ENCODE measurements at regions not wholly inside any gene's neighbourhood (a gene's known extent, or its start where the extent isn't known, plus 50 kb on each side); places are given as distances from the start of the nearest gene placed in this dataset.

- no peak for DNase-seq
These were observed 139.4 kb upstream of the PCDH15 start for GRCh38 chr10:54940418-54940817.

GRCh38 chr10:54914049-54914448 is 113.0 kb upstream of the PCDH15 start:
- no peak for DNase-seq

GRCh38 chr10:54909165-54909564 is 108.1 kb upstream of the PCDH15 start:
- DNase-seq: no peak

GRCh38 chr10:54908019-54908418 is 107.0 kb upstream of the PCDH15 start:
- no peak for DNase-seq

- DNase-seq: no peak
These were observed 105.9 kb upstream of the PCDH15 start for GRCh38 chr10:54906940-54907339.

GRCh38 chr10:54905578-54906192 is 104.7 kb upstream of the PCDH15 start:
- DNase-seq: no peak

GRCh38 chr10:54904833-54905232 is 103.8 kb upstream of the PCDH15 start:
- DNase-seq: no peak

- no peak for DNase-seq
These were observed 102.7 kb upstream of the PCDH15 start for GRCh38 chr10:54903745-54904144.

- no peak for DNase-seq
These were observed 99.6 kb upstream of the PCDH15 start for GRCh38 chr10:54900584-54900983.

GRCh38 chr10:54880996-54881395 is 80.0 kb upstream of the PCDH15 start:
- DNase-seq: no peak

- DNase-seq: no peak
These were observed 68.0 kb upstream of the PCDH15 start for GRCh38 chr10:54869022-54869421.

- DNase-seq: no peak
These were observed 65.6 kb upstream of the PCDH15 start for GRCh38 chr10:54866666-54867065.

GRCh38 chr10:54854843-54855242 is 53.8 kb upstream of the PCDH15 start:
- DNase-seq: no peak

- DNase-seq: no peak
These were observed 53.4 kb upstream of the PCDH15 start for GRCh38 chr10:54854389-54854788.

GRCh38 chr10:54853883-54854282 is 52.9 kb upstream of the PCDH15 start:
- DNase-seq: no peak
